Activated naive CD4-positive, alpha-beta T cell treated with anti-CD3 and anti-CD28 coated beads for 36 hours (primary cell): ENCODE measurements at regions not wholly inside any gene's neighbourhood (a gene's known extent, or its start where the extent isn't known, plus 50 kb on each side); places are given as distances from the start of the nearest gene placed in this dataset.

Experiments
- CTCF ChIA-PET: fragments of 350-600 bp; sonication (Branson Sonifier 250); formaldehyde crosslinking; loops from one replicate; lab custom pipeline; 2021; ENCODE audit warnings: antibody characterized with exemption; lab: Charles Lee
- DNase-seq: peaks from one replicate; pipeline ENCODE4 v3.0.0-alpha.2; 2020
- H3K27ac Mint-ChIP-seq: one replicate; pipeline ENCODE4 v1.8.0; 2021; ENCODE audit warnings: mild to moderate bottlenecking, mixed read lengths
- H3K27me3 Mint-ChIP-seq: one replicate; pipeline ENCODE4 v1.8.0; 2021; ENCODE audit warnings: low read depth, mixed read lengths
- H3K36me3 Mint-ChIP-seq: one replicate; pipeline ENCODE4 v1.8.0; 2021; ENCODE audit warnings: low read depth, mixed read lengths
- H3K4me1 Mint-ChIP-seq: one replicate; pipeline ENCODE4 v1.8.0; 2021; ENCODE audit warnings: low read depth, mixed read lengths
- H3K4me3 Mint-ChIP-seq: one replicate; pipeline ENCODE4 v1.8.0; 2021; ENCODE audit warnings: mild to moderate bottlenecking, moderate library complexity, mixed read lengths
- H3K9me3 Mint-ChIP-seq: one replicate; pipeline ENCODE4 v1.8.0; 2021; ENCODE audit warnings: mixed read lengths
- intact Hi-C: fragments of 100-400 bp; cut with micrococcal nuclease; formaldehyde crosslinking; loops from one replicate; pipeline ENCODE4 v1.15.1; 2023

DNA sequence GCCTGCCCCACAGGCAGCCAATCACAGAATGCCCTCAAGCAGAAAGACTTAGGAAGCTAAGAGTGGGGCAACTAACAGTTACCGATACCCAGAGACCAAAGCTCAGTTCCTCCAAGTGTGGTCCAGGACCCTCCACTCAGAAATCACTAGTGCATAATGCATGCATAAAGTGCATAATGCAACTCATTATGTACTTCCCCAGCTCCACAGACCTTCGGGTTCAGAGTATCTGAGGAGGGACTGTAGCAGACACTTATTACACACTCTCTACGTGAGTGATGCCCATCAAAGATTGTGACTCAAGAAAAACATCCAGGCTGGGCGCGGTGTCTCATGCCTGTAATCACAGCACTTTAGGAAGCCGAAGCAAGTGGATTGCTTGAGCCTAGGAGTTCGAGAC, 328.0 kb downstream of the BCOR start:
- no peaks in the 10 kb centered on the region for H3K36me3 Mint-ChIP-seq
- CTCF ChIA-PET, result interaction anchor here (0.6 kb wide), 1 partner anchor 644 kb away, joined by 3 read pairs; no protein-coding TSS in a partner anchor

DNA sequence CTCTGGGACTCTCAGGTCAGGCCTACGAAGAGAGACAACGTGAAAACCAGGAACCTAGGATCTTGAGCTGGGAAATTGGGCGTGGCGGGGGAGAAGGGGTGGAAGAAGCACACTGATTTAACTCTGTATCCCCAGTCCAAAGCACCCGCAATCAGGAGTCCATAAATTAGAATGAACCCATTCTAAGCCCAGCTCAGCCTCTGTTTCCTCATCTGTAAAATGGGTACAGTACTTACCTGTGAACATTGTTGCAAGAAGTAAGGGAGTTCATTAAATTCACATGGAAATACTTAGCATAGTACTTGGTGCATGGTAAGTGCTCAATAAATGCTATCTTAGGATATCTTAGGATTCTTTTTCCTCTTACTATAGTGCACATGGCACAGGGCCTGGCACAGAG, 326.7 kb downstream of the BCOR start:
- Mint-ChIP-seq H3K27me3 (no peaks in the 10 kb centered on the region), H3K4me1 (peaks cover 42% of the 10 kb centered on the region), H3K4me3 (no peak overlapping the region), H3K27ac (no peak overlapping the region), H3K36me3 (no peaks in the 10 kb centered on the region), H3K9me3 (peaks cover 2% of the 10 kb centered on the region)
- intact Hi-C loops, result loop anchor here (5.0 to 10.0 kb wide), 6 partner anchors 101 to 509 kb away; partner anchors contain the start of gene BCOR
- CTCF ChIA-PET, result interaction anchor here (0.6 kb wide), 1 partner anchor 11 kb away, joined by 4 read pairs; no protein-coding TSS in a partner anchor
- DNase-seq, result no peak

More for the DNA sequence above, 328.0 kb downstream of the BCOR start:
- intact Hi-C loops, result loop anchor here (5.0 to 10.0 kb wide), 6 partner anchors 103 to 507 kb away; partner anchors contain the start of gene BCOR
- no peak overlapping the region for H3K27ac Mint-ChIP-seq
- peaks cover 2% of the 10 kb centered on the region for H3K9me3 Mint-ChIP-seq
- no peak for DNase-seq
- H3K27me3 Mint-ChIP-seq, result no peaks in the 10 kb centered on the region
- H3K4me1 Mint-ChIP-seq, result peaks cover 44% of the 10 kb centered on the region
- no peak overlapping the region for H3K4me3 Mint-ChIP-seq

DNA sequence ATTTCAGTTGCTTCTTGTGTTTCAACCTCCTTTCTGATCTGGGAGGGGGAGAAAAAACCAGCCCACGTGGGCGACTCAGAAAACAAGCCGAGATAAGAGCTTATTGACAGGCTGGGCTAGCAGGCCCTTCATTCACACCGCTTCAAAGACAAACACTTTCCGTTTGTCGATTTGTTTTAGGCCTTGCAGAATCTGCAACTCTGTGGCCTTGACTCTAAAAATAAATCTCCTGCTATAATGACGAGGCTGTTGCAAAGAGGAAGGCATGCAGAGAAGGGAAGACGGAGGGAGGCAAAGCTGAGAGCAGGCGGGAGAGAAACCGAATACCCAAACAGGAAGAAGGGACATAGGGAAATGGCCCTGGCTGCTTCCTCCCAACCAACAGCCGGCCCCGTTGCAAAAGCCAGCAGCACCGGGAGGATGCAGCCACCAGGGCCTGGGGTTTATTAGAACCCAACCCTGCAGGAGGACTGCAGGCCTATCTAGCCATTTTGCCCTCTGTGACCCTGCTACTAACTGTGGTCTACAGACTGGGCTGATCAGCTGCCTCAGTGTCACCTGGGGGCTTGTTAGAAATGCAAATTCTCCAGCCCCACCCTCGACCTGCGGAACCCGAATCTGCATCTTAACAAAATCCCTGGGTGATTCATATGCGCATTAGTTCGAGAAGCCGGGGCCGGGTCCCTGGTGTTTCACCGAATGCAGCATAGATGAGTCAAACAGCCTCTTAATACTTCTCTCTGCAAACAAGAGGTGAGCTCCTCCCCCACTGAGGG, 325.5 kb downstream of the BCOR start:
- Mint-ChIP-seq H3K4me1 (peaks cover 40% of the 10 kb centered on the region), H3K36me3 (no peaks in the 10 kb centered on the region), H3K27ac (peak overlapping the region; percentile 83), H3K4me3 (peak overlapping the region; percentile 15), H3K9me3 (peaks cover 2% of the 10 kb centered on the region), H3K27me3 (no peaks in the 10 kb centered on the region)
- CTCF ChIA-PET, result no interaction called here
- intact Hi-C loops, result loop anchor here (5.0 to 10.0 kb wide), 6 partner anchors 100 to 510 kb away; partner anchors contain the start of gene BCOR
- peak; percentile 87 for DNase-seq

DNA sequence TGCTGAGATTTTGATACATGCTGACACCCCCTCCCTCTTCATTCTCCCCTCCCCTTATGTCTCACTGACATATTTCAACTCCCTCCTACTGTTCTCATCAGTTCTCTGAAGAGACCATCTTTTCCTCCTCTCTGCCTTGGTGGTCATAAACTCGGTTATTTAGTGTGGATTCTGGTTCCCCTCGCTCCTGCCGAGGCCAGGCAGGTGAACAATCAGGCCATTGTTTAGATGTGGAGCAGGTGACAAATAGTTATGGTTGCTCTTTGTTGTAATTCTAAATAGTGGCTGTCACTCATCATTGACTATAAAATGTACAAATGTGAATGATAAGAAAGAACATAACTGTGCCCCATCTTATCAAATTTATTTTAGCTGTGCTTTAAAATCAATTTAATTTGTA, 324.6 kb downstream of the BCOR start:
- CTCF ChIA-PET, result interaction anchor here (1.5 kb wide), 1 partner anchor 86 kb away, joined by 5 read pairs; no protein-coding TSS in a partner anchor
- DNase-seq, result no peak
- Mint-ChIP-seq H3K9me3 (peaks cover 2% of the 10 kb centered on the region), H3K27ac (peak overlapping the region; percentile 83), H3K27me3 (no peaks in the 10 kb centered on the region), H3K36me3 (no peaks in the 10 kb centered on the region), H3K4me1 (peaks cover 49% of the 10 kb centered on the region), H3K4me3 (no peak overlapping the region)
- intact Hi-C loops, result loop anchor here (5.0 to 10.0 kb wide), 6 partner anchors 99 to 511 kb away; partner anchors contain the start of gene BCOR

DNA sequence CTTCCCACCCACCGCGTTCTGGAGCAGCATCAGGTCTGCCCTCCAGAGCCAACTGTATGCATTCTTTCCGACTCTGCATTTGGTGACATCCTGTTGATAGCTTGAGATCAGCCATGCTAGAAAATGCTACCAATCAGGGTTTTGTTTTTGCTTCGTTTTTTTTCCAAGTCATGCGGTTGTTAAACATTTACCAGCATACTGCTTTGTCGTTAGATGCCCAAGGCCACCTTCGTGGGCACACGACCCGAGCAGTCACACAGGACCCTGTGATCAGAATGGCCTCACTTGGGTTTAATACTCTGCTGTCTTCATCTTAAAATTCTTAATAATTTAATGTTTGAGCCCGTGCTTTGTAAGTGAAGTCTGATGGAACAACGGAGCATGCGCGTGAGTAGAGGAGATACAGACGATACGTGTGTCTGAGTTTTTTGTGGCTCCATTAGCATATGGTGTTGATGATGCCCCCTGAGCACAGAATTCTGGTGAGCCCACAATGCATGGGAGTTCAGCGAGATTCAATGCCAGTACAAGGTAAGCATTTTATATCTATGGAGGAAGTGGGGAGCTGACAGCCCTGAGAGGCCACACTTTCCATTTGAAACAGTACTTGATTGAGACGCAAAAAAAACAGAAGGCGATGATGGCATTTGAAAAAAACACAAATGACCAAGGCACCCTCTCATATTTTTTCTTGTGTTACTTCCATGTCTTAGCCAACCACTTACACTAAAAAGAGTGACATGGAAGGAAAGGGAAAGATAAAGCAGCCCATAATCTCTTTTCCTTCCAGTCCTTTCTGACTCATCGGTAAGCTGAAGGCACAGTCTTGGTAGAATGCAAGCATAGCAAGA, 323.6 kb downstream of the BCOR start:
- CTCF ChIA-PET, result interaction anchor here (1.5 kb wide), 1 partner anchor 85 kb away, joined by 5 read pairs; no protein-coding TSS in a partner anchor
- Mint-ChIP-seq H3K27me3 (no peaks in the 10 kb centered on the region), H3K4me3 (peak overlapping the region; percentile 65), H3K9me3 (peaks cover 2% of the 10 kb centered on the region), H3K36me3 (no peaks in the 10 kb centered on the region), H3K27ac (peak overlapping the region; percentile 95), H3K4me1 (peaks cover 56% of the 10 kb centered on the region)
- intact Hi-C loops, result loop anchor here (1.0 to 10.0 kb wide), 15 partner anchors 41 to 971 kb away; partner anchors contain the start of gene BCOR
- peak; percentile 55 for DNase-seq

DNA sequence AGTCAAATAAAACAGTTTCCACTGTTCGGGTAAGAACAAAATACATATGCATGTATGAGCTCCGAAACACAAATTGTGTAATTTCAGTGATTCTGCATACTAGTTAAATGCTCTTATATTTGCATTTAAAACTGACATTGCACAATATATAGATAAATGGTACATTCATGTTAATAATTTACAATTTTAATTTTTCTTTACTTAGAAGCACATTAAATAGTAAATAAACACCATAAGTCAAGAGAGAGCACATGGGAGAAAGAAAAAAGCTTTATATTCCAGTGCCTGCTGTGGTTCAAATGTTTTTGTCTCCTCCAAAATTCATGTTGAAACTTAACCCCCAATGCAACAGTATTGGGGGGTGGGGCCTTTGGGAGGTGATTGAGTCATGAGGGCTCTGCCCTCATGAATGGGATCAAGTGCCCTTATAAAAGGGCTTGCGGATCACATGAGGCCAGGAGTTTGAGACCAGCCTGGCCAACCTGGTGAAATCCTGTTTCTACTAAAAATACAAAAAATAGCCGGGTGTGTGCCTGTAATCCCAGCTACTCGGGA, 322.9 kb downstream of the BCOR start:
- Mint-ChIP-seq H3K36me3 (no peaks in the 10 kb centered on the region), H3K27me3 (no peaks in the 10 kb centered on the region), H3K4me1 (peaks cover 56% of the 10 kb centered on the region), H3K27ac (peak overlapping the region; percentile 95), H3K9me3 (peaks cover 4% of the 10 kb centered on the region), H3K4me3 (peak overlapping the region; percentile 65)
- no peak for DNase-seq
- intact Hi-C loops, result loop anchor here (1.0 to 10.0 kb wide), 15 partner anchors 40 to 972 kb away; partner anchors contain the start of gene BCOR
- CTCF ChIA-PET, result interaction anchor here (1.5 kb wide), 1 partner anchor 85 kb away, joined by 5 read pairs; no protein-coding TSS in a partner anchor

DNA sequence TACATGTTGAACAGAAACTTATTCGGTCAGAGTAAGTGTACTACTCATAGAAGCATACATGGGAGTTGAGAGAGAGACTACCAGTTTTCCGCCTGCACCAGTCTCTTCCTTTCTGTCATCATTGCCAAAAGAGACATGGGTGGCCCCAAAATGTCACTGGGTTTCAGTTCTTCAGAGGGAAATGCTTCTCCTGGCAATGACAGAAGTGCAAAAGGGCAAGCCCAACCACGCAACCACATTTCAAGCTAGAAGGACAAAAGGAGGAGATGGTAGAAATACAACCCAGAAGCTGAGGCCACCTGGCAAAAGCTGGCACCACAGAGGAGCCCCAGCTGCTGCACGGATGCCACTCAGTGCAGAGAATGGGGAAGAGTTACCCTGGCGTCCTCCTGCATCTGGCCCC, 320.1 kb downstream of the BCOR start:
- Mint-ChIP-seq H3K9me3 (peaks cover 2% of the 10 kb centered on the region), H3K27me3 (no peaks in the 10 kb centered on the region), H3K36me3 (no peaks in the 10 kb centered on the region), H3K27ac (peak overlapping the region; percentile 89), H3K4me3 (no peak overlapping the region), H3K4me1 (peaks cover 43% of the 10 kb centered on the region)
- intact Hi-C loops, result loop anchor here (1.0 to 10.0 kb wide), 2 partner anchors 106 to 333 kb away; no protein-coding TSS in a partner anchor
- peak; percentile 72 for DNase-seq
- CTCF ChIA-PET, result interaction anchor here (0.9 kb wide), 1 partner anchor 17 kb away, joined by 3 read pairs; no protein-coding TSS in a partner anchor

DNA sequence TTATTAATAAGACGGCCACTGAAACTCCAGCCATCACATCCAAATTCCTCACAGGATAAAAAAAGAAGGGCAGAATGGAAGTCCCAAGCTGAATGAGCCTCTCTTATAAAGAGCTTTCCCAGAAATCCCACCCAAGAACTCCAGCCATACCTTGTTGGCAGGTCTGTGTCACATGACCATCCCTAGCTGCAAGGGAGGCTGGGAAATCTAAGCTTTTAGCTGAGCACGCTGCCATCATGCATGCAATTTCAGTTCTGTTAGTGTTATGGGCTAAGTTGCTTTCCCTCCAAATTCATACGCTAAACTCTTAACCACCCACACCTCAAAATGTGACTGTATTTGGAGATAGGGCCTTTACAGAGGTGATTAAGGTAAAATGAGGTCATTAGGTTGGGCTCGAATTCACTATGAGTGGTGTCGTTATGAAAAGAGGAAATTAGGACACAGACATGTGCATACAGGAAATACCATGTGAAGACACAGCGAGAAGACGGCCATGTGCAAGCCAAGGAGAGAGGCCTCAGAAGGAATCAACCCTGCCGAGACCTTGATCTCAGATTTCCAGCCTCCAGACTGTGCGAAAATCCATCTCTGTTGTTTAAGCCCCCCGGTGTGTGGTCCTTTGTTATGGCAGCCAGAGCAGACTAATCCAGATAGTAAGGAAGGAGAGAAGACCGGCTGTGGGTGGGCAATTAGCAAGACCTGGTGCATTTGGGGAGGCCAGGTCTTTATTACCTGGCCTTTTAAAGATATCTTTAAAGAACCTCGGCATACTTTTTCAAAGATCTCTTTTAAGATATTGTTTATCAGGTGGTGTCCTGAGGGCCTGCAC, 317.6 kb downstream of the BCOR start:
- CTCF ChIA-PET, result no interaction called here
- Mint-ChIP-seq H3K9me3 (peaks cover 2% of the 10 kb centered on the region), H3K27ac (no peak overlapping the region), H3K36me3 (no peaks in the 10 kb centered on the region), H3K27me3 (no peaks in the 10 kb centered on the region), H3K4me1 (peaks cover 24% of the 10 kb centered on the region), H3K4me3 (no peak overlapping the region)
- DNase-seq, result no peak
- intact Hi-C loops, result loop anchor here (10.0 kb wide), 1 partner anchor 335 kb away; no protein-coding TSS in a partner anchor

DNA sequence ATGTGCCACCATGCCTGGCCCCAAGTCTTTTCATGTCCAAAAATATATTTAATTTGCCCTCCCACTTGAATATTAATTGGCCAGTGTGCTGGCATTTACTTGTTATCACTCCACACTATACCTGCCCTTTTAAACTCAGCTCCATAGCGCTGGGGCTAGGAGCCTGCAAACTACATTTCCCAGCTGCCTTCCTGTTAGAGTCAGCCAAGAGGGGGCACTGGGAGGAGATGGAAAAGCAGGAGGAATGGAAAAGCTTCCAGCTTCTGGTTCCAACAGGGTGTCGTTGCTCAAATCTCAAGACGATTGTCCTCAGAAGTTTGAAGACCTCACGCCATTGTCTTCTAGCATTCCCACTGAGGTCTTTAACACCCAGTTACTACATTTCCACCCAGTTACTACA, 315.5 kb downstream of the BCOR start:
- H3K4me3 Mint-ChIP-seq, result no peak overlapping the region
- DNase-seq, result no peak
- CTCF ChIA-PET, result interaction anchor here (0.6 kb wide), 1 partner anchor 11 kb away, joined by 4 read pairs; no protein-coding TSS in a partner anchor
- peaks cover 16% of the 10 kb centered on the region for H3K4me1 Mint-ChIP-seq
- intact Hi-C loops, result no loop called here
- no peak overlapping the region for H3K27ac Mint-ChIP-seq
- H3K27me3 Mint-ChIP-seq, result no peaks in the 10 kb centered on the region
- H3K36me3 Mint-ChIP-seq, result no peaks in the 10 kb centered on the region
- H3K9me3 Mint-ChIP-seq, result peaks cover 2% of the 10 kb centered on the region

DNA sequence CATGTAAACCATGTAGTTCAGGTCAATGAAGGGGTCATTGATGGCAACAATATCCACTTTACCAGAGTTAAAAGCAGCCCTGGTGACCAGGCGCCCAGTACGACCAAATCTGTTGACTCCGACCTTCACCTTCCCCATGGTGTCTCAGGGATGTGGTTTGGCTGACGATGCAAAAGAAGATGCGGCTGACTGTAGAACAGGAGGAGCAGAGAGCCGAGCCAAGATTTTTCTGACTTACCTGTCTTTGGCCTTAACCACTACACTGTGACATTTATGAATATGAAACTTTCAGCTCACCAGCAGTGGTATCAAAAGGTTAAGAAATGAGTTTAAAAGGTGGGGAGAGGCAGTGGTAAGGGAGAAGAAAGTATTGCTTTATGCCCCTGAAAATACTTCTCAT, 309.8 kb downstream of the BCOR start:
- CTCF ChIA-PET, result no interaction called here
- no peaks in the 10 kb centered on the region for H3K27me3 Mint-ChIP-seq
- no peaks in the 10 kb centered on the region for H3K36me3 Mint-ChIP-seq
- H3K27ac Mint-ChIP-seq, result no peak overlapping the region
- H3K4me3 Mint-ChIP-seq, result no peak overlapping the region
- no peaks in the 10 kb centered on the region for H3K4me1 Mint-ChIP-seq
- no peak for DNase-seq
- H3K9me3 Mint-ChIP-seq, result no peaks in the 10 kb centered on the region
- intact Hi-C loops, result no loop called here

DNA sequence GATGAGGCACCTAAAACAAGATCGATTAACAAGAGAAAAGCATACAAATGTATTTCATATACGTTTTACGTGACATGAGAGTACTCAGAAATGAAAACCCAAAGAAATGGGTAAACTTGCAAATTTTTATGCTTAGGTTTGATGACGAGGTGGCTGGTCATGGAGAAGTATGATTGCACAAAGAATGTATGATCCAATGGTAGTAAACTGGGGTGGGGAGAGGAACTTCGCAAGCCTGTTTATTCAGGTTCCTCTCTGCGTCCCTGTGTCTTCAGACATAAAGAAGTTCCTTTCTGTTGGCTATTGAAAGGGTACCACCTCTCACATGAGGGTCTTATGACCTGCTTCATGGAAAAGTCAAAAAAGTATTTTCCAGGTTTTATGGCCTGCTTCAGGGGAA, 309.2 kb downstream of the BCOR start:
- Mint-ChIP-seq H3K9me3 (no peaks in the 10 kb centered on the region), H3K27me3 (no peaks in the 10 kb centered on the region), H3K4me1 (no peaks in the 10 kb centered on the region), H3K4me3 (no peak overlapping the region), H3K27ac (no peak overlapping the region), H3K36me3 (no peaks in the 10 kb centered on the region)
- DNase-seq, result no peak
- intact Hi-C loops, result no loop called here
- CTCF ChIA-PET, result no interaction called here
